GM20000 (cell line): ENCODE measurements at regions not wholly inside any gene's neighbourhood (a gene's known extent, or its start where the extent isn't known, plus 50 kb on each side); places are given as distances from the start of the nearest gene placed in this dataset.
"Not testable (repeated sequence)": the region's sequence is repeated elsewhere in the genome, so short reads cannot be mapped to it uniquely, and the experiment has no call there.

Source experiments
- DNase-seq: peaks from one replicate; pipeline ENCODE4 v3.0.0; 2012; ENCODE audit warnings: low spot score
- TF ChIP-seq, protein P1 (sequence below): IDR thresholded peaks from 2 replicates; pipeline ENCODE4 v1.5.1; 2012; ENCODE audit warnings: mild to moderate bottlenecking, control low read depth; ENCODE audit errors: extremely low read depth, missing control alignments

DNA sequence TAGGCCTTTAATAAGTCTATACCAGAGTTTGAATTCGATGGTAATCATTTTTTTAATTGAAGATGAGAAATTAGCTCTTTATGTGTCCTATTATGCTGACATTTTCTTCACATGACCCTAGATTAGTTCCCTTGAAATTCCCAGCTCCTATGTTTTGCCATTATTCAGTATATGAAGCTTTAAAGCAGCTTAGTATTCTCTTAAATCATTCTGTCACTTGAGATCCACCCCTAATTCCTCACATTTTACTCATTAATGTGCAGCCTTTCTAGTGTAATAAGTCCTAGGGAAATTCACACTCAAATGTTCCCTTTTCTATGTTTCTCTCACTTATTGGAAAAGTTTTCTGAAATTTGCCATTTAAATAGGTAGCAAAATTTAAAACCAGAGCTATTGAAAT, 704.5 kb upstream of the B3GALT2 start:
- no peak for DNase-seq
- TF ChIP-seq, protein P1, sequence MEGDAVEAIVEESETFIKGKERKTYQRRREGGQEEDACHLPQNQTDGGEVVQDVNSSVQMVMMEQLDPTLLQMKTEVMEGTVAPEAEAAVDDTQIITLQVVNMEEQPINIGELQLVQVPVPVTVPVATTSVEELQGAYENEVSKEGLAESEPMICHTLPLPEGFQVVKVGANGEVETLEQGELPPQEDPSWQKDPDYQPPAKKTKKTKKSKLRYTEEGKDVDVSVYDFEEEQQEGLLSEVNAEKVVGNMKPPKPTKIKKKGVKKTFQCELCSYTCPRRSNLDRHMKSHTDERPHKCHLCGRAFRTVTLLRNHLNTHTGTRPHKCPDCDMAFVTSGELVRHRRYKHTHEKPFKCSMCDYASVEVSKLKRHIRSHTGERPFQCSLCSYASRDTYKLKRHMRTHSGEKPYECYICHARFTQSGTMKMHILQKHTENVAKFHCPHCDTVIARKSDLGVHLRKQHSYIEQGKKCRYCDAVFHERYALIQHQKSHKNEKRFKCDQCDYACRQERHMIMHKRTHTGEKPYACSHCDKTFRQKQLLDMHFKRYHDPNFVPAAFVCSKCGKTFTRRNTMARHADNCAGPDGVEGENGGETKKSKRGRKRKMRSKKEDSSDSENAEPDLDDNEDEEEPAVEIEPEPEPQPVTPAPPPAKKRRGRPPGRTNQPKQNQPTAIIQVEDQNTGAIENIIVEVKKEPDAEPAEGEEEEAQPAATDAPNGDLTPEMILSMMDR: no peak

DNA sequence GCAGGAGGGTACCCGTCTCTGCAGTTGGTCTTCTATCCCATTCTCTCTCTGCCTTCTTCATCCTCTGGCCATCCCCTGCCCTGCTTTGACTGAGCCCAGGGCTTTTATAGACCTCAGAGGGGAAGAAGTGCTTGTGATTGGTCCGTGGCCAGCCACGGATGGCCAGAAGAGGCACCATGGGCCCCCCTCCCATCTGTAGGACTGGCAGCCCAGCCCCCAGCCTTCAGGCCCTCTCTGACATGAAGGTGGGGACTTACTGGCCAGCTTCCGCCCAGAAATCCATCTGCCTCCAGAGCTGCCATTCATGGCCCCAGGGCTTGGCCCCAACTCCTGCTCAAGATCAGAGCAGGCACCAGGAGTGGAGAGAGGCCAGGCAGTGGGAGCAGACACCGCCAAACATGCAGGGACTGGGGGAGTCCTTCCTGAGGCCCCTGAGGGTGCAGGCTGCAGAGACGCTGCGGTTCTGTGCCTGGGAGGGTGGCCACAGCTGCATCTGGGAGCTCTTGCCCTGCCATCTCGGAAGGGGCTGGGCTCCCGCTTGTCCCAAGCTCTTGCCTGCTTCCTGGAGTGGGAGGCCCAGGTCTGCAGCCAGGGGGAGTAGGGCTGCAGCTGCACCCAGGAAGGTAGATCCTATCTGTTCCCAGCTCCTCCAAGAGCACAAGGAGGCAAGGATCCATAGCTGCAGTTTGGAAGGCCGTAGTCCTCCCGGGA, 698.6 kb upstream of the B3GALT2 start:
- TF ChIP-seq, protein P1: no peak
- no peak for DNase-seq

DNA sequence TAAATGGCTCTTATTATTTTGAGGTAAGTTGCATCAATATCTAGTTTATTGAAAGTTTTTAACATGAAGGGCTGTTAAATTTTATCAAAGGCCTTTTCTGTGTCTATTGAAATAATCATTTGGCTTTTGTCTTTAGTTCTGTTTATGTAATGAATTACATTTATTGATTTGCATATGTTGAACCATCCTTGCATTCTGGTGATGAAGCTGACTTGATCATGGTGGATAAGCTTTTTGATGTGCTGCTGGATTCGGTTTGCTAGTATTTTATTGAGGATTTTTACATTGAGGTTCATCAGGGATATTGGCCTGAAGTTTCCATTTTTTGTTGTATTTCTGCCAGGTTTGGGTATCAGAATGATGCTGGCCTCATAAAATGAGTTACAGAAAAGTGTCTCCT, 691.5 kb upstream of the B3GALT2 start:
- DNase-seq: not testable (repeated sequence)

DNA sequence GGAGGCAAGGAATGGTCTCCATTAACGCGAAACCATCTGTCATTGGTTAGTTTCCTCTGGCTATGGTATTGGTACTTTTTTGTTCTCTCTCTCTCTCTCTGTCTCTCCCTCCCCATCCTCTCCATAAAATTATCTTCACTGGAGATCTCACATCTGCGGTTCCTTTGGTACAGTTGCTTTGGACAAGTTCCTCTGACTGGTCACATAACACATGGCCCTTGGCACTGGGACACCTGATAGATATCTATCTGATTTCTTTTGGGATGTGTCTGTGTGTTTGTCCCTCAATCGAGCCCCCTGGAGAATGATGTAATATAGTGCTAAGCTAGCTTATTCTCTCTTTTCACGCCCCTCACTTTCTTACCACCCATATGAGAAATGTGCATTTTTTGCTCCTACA, 682.0 kb upstream of the B3GALT2 start:
- DNase-seq: no peak

DNA sequence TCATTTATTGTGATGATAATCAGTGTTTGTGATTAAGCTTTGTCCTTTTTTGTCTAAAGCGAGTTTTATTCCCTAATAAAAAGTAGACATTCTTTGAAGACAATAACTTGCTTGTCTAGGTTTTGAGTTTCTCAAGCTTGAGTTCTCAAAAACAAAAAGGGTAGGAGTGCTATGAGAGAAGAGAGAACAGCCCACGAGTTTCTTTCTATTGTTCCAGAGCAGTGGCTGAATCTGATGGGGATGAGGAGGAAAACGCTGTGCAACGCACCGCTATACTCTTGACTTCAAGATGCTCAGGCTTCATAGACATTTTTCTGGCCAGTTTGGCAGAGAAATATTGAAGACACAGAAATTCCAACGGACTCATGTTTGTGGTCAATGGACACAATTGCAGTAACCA, 669.8 kb upstream of the B3GALT2 start:
- DNase-seq: no peak
- TF ChIP-seq, protein P1: no peak

More for the DNA sequence above, 682.0 kb upstream of the B3GALT2 start:
- TF ChIP-seq, protein P1: no peak

DNA sequence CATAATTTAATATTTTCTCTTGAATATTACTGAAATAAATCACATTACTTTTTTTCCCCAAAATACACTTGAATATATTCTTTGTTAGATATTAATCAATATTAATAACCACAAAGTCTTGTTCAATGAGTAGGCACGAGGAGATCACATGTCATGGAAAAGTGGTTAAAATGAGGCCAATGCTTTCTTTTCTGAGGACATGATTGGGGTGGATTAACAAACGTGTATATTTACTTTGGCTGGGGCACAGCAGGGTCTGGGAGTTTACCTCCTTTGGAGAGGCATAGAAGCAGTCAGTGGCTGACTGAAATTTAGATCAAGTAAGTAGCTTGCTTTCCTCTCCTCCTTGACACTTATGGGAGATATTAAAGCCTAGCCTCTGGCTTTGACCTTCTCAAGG, 664.3 kb upstream of the B3GALT2 start:
- no peak for DNase-seq
- TF ChIP-seq, protein P1: no peak

DNA sequence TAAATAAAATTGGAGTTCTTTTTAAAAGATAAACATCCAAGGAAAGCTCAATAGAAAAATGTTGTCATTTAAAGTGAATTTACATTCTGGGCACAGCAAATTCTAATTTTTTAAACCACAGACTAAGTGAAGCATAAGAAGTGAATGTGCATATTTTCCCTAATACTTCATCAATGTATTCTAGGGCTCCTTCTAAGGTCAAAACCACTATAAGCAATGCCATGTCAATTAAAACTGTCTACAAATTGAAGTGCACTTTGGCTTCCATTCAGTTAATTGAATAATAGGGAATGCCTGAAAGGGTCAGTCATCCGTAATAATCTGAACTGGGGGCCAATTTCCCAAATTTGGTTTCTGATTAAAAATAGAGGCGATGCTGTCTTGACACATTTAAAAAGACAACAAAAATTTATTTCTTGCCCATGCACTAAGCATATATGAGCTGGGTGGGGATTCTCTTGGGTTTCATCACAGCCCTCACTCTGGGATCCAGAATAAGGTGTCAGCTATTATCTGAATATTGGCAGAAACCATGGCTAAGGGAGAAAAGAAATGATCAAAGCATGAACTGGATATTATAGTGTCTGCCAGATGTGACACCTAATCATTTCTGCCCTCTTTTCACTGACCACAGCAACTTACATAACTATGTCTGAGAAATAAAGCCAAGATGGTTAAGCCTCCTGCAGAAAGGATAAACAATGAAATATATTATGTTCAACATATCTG, 660.6 kb upstream of the B3GALT2 start:
- TF ChIP-seq, protein P1: no peak
- no peak for DNase-seq

DNA sequence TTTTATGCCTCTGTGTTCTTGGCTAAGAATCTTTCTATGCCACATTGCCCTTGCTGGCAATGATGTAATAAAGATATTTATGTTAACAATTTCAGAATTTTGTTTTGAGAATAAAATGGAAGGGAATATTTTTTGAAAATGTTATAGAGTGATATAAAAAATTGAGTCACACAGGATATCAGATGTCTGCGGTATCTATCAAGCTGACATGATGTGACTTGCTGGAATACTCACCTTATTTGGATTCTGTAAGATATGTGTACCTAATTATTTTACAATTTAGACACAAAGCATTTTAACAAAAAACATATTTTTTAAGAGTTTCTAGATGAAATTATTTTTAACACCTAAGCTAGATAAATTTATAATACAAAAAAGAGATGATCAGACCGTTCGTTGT, 660.0 kb upstream of the B3GALT2 start:
- TF ChIP-seq, protein P1: no peak
- no peak for DNase-seq
